NCI-H1105 (cell line): ENCODE measurements at regions not wholly inside any gene's neighbourhood (a gene's known extent, or its start where the extent isn't known, plus 50 kb on each side); places are given as distances from the start of the nearest gene placed in this dataset.
A peak's percentile ranks its signal among the peaks of the same experiment; 100 is the strongest.
"Not testable (repeated sequence)": the region's sequence is repeated elsewhere in the genome, so short reads cannot be mapped to it uniquely, and the experiment has no call there.

Experiments
- DNase-seq: peaks from one replicate; lab custom pipeline; 2025; lab: John Stamatoyannopoulos, UW

DNA sequence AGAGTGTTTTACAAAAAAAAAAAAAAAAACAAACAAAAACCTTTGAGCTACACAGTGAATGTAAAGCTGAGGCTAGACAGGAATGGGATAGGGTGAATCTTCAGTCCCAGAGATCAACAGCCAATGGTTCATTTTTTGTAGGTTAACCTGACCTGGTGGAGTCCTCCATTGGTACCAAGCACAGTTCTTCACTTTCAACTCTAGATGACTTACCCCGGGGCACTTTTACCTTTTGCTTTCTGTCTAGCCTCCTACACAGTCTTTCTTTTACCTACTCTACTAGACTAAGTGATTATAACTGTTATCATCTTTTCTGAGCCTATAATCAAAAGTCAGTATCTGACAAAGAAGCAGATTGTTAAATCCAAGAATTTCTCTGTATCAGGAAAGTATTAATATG, 50.9 kb downstream of the ANXA2R start:
- no peak for DNase-seq

GRCh38 chr5:42988568-42988967, 51.6 kb downstream of the ANXA2R start:
- DNase-seq, result no peak

GRCh38 chr5:42985129-42986037, 54.7 kb downstream of the ANXA2R start:
- DNase-seq, result no peak

DNA sequence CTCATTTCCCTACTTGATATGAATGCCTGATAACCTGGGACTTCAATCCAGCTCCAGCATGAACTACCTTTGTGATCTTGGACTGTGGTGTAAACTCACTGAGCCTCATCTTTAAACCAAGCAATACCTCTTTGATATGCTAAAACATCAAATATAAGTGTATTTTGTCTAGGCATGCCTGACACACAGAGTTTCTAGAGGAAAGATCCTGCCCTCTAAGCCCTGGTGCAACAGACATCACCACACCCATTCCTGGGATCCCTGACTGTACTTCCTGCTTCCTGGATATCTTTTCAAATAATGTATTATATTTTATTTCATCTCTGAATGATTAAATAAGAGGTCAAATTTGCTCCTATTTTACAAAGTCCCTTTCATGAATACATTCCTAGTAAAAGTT, 55.8 kb downstream of the ANXA2R start:
- DNase-seq, result no peak

DNA sequence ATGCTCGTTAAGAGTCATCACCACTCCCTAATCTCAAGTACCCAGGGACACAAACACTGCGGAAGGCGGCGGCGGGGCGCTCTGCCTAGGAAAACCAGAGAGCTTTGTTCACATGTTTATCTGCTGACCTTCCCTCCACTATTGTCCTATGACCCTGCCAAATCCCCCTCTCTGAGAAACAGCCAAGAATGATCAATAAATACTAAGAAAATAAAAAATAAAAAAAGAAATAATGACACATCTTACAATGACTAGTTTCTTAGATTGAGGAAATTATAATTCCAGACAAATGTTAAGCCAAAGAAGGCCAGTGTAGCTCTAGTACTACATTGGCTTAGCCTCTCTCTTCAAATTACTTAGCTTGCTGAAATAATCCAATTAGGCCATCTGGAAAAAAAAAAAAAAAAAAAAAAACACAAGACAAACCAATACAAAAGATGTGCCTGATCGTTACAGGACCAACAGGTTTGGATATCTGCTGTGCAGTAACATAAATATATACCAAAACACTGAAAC, 58.0 kb downstream of the ANXA2R start:
- DNase-seq, result peak; percentile 17

- DNase-seq, result not testable (repeated sequence)
Measured at GRCh38 chr5:42981417-42982106, 58.6 kb downstream of the ANXA2R start.

DNA sequence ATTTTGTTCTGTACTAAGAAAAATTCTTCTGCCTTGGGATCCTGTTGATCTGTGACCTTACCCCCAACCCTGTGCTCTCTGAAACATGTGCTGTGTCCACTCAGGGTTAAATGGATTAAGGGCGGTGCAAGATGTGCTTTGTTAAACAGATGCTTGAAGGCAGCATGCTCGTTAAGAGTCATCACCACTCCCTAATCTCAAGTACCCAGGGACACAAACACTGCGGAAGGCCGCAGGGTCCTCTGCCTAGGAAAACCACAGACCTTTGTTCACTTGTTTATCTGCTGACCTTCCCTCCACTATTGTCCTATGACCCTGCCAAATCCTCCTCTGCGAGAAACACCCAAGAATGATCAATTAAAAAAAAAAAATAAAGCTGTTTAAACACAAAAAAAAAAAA, 59.1 kb downstream of the ANXA2R start:
- DNase-seq, result not testable (repeated sequence)

DNA sequence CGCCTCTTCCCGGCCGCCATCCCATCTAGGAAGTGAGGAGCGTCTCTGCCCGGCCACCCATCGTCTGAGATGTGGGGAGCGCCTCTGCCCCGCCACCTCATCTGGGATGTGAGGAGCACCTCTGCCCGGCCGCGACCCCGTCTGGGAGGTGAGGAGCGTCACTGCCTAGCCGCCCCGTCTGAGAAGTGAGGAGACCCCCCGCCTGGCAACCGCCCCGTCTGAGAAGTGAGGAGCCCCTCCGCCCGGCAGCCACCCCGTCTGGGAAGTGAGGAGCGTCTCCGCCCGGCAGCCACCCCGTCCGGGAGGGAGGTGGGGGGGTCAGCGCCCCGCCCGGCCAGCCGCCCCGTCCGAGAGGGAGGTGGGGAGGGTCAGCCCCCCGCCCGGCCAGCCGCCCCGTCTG, 59.7 kb downstream of the ANXA2R start:
- DNase-seq, result not testable (repeated sequence)

- DNase-seq, result not testable (repeated sequence)
Measured at GRCh38 chr5:42979242-42979641, 60.9 kb downstream of the ANXA2R start.

DNA sequence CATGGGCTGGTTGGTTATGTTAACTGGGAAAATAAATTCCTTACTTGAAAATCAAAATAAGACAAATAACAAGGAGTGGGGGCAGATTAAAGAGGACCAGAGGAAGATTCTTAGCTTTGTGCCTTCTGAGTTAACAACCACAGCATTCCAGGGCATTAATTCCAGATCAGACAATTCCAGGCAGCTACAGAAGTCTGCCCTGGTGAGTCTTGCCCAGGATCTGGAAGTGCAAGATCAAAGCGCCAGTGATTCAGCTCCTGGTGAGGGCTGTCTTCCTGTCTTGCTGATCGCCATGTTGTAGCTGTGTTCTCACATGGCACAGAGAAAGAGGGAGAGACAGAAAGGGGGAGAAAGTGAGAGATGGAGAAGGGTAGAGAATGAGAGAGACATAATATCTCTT, 65.6 kb downstream of the ANXA2R start:
- no peak for DNase-seq

GRCh38 chr5:42970636-42971559, 69.2 kb downstream of the ANXA2R start:
- no peak for DNase-seq

DNA sequence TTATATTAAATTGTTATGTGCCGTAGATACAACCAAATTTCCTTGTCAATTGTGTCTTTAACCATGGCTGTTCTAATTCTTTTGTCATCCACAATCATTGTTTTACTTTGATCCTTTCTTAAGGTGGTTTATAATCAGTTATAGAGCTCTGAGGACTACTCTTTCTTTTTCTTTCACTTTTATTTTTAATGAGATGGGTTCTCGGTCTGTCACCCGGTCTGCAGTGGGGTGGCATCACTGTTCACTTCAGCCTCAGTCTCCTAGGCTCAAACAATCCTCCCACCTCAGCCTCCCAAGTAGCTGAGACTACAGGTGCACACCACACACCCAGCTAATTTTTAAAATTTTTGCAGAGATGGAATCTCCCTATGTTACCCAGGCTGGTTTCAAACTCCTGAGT, 74.2 kb downstream of the ANXA2R start:
- DNase-seq, result no peak

DNA sequence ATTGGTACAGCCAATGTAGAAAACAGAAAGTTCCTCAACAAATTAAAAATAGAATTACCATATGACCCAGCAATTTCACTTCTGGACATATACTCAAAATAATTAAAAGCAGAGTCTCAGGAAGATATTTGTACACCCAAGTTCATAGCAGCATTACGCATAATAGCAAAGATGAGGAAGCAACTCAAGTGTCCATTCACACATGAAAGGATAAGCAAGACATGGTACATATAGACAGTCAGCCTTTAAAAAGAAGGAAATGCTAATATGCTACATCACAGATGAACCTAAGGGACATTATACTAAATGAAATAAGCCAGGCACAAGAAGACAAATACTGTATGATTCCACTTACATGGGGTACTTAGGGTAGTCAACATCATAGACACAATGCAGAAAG, 76.7 kb downstream of the ANXA2R start:
- DNase-seq, result no peak

DNA sequence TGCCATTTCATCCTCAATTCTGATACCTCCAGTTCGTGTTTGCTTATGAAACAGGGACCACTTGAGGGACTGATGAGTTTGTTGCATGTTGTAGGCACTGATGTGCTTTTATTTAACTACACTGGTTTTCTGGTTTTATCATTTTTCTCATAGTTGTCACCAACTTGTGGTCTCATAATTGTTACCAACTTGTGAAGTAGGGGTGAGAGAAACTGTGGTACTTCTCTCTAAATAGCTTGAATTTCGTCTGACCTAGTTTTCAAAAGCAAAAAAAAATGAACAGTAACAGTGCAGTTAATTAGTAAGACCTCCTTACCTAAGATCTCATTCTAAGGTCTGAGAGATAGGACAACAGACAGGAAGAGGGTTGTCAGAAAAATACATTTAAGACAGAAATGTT, 78.0 kb downstream of the ANXA2R start:
- DNase-seq, result no peak

- DNase-seq, result no peak
Measured at GRCh38 chr5:42960506-42960905, 79.6 kb downstream of the ANXA2R start.

- no peak for DNase-seq
Measured at GRCh38 chr5:42956551-42956950, 83.6 kb downstream of the ANXA2R start.

- DNase-seq, result no peak
Measured at GRCh38 chr5:42953041-42953440, 87.1 kb downstream of the ANXA2R start.

GRCh38 chr5:42952578-42952974, 87.5 kb downstream of the ANXA2R start:
- no peak for DNase-seq

DNA sequence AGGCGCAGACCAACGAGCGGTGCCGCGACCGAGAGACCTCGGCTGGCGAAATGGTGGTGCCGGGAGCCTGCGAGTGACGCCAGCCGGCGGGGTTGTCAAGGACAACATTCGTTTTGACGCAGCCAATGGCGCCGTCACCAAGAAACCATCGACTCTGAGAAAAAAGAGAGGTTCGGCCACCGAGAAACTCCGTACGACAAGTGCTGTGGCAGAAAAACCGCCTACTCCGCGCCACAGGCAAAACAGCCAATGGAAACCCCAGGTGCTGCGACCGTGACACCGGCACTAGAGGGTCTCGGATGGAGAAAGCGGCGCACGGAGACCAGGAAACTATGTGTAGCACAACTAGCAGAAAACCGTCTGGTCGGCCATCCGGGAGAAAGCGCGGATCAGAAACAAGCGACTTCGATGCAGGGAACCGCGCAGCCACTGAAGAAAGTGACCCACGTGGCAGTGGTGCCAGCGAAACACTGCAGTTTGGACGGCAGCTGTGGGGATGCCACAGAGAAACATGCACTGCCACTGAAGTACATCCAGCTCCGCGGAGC, 88.8 kb downstream of the ANXA2R start:
- DNase-seq, result no peak

DNA sequence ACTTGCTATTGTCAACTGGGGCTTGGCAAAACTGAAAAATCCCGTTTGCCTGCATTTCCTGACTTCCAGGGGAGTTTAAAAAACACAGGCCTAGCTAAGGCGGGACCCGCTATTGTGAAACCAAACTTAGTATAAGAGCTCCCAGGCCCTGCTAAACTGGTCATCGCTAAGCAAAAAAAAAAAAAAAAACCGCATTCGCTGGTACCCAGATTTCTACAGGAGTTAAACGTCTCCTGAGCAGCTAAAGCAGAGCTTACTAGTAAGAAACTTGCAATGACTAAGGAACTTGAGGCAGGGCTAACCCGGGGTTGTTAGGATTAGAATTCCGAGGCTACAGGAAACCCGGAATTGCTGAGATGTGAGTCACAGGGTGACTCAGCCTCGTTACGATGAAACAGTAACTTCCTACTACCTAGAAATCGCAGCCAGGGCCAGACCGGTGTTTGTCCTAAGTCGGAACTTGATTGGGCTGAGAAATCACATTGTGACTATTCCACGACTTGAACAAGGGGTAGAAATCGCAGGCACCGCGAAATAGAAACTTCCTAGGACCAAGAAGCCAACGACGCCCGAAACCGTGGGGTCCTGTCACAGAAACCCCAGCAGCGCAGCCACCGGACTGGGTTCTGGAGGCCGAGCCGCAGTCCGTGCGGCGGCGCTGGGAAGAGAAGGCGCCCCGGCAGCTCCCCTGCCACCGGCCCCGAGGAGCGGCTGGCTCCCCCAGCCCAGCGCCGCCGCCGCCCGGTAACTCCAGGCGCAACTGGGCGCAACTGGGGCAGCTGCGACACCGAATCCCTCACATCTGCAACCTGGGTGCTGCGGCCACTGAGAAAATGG, 89.4 kb downstream of the ANXA2R start:
- peak; percentile 16 for DNase-seq

GRCh38 chr5:42950116-42950455, 90.0 kb downstream of the ANXA2R start:
- no peak for DNase-seq
